Endodermal cell (in vitro differentiated cells): ENCODE measurements at regions not wholly inside any gene's neighbourhood (a gene's known extent, or its start where the extent isn't known, plus 50 kb on each side); places are given as distances from the start of the nearest gene placed in this dataset.

Experiments
- DNase-seq: peaks from one replicate; pipeline ENCODE4 v3.0.0-alpha.2; 2017
- H3K27ac ChIP-seq: 2 replicates; pipeline ENCODE4 v1.5.1; 2013; ENCODE audit warnings: mild to moderate bottlenecking, low read depth, low read length, moderate library complexity
- H3K27me3 ChIP-seq: 2 replicates; pipeline ENCODE4 v1.6.1; 2013; ENCODE audit warnings: mild to moderate bottlenecking, low read length, moderate library complexity; ENCODE audit not compliant: insufficient read depth, control insufficient read depth, poor library complexity, severe bottlenecking
- H3K36me3 ChIP-seq: 2 replicates; pipeline ENCODE4 v1.7.0; 2013; ENCODE audit warnings: mild to moderate bottlenecking, low read length, moderate library complexity; ENCODE audit not compliant: control insufficient read depth, insufficient read depth
- H3K4me1 ChIP-seq: one replicate; pipeline ENCODE4 v1.7.0; 2013; ENCODE audit warnings: low read length; ENCODE audit not compliant: control insufficient read depth, insufficient read depth
- H3K4me3 ChIP-seq: 2 replicates; pipeline ENCODE4 v1.5.1; 2013; ENCODE audit warnings: mild to moderate bottlenecking, low read length, moderate library complexity
- H3K9ac ChIP-seq: 2 replicates; pipeline ENCODE4 v1.6.1; 2013; ENCODE audit warnings: mild to moderate bottlenecking, low read length, moderate library complexity; ENCODE audit not compliant: poor library complexity, severe bottlenecking; ENCODE audit errors: extremely low read depth
- H3K9me3 ChIP-seq: 2 replicates; pipeline ENCODE4 v1.6.1; 2013; ENCODE audit warnings: mild to moderate bottlenecking, low read length, moderate library complexity; ENCODE audit not compliant: control insufficient read depth
- H3K27ac Mint-ChIP-seq: 2 replicates; pipeline ENCODE4 v1.8.0; 2020; ENCODE audit warnings: mixed read lengths
- H3K27me3 Mint-ChIP-seq: 2 replicates; pipeline ENCODE4 v1.8.0; 2021; ENCODE audit warnings: mild to moderate bottlenecking, mixed read lengths; ENCODE audit not compliant: insufficient read depth
- H3K36me3 Mint-ChIP-seq: 2 replicates; pipeline ENCODE4 v1.8.0; 2020; ENCODE audit warnings: low read depth, mixed read lengths
- H3K4me1 Mint-ChIP-seq: 2 replicates; pipeline ENCODE4 v1.8.0; 2020; ENCODE audit warnings: mixed read lengths
- H3K4me3 Mint-ChIP-seq: 2 replicates; pipeline ENCODE4 v1.8.0; 2020; ENCODE audit warnings: mild to moderate bottlenecking, moderate library complexity, mixed read lengths
- H3K9me3 Mint-ChIP-seq: 2 replicates; pipeline ENCODE4 v1.8.0; 2020; ENCODE audit warnings: mild to moderate bottlenecking, mixed read lengths
- WGBS, 2 experiments: methylation state at CpG; one replicate each; pipeline versions ENCODE4 v1.1.5 to v1.1.7; 2013; ENCODE audit warnings: missing lambda C conversion rate in 2 of 2, mixed read lengths in 1 of 2; ENCODE audit not compliant: insufficient coverage in 1 of 2, insufficient read length in 1 of 2; 5-methylcytosine and 5-hydroxymethylcytosine counted together
- TF ChIP-seq, protein P1 (sequence below): fragments of 200-600 bp; sonication (generic); conservative IDR thresholded peaks from 2 replicates; pipeline ENCODE4 v1.5.0; 2021; ENCODE audit warnings: antibody characterized with exemption, mild to moderate bottlenecking

DNA sequence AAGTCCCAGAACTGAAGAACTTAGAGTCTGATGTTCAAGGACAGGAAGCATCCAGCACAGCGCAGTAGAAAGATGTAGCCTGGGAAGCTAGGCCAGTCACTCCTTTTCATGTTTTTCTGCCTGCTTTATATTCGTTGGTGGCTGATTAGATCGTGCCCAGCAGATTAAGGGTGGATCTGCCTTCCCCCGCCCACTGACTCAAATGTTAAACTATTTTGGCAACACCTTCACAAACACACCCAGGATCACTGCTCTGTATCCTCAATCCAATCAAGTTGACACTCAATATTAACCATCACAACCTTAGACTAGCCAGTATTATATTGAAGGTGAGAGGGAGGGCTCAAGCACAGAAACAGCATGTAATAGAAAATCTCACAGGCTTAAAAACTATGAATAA, 222.9 kb downstream of the C12orf50 start:
- TF ChIP-seq, protein P1, sequence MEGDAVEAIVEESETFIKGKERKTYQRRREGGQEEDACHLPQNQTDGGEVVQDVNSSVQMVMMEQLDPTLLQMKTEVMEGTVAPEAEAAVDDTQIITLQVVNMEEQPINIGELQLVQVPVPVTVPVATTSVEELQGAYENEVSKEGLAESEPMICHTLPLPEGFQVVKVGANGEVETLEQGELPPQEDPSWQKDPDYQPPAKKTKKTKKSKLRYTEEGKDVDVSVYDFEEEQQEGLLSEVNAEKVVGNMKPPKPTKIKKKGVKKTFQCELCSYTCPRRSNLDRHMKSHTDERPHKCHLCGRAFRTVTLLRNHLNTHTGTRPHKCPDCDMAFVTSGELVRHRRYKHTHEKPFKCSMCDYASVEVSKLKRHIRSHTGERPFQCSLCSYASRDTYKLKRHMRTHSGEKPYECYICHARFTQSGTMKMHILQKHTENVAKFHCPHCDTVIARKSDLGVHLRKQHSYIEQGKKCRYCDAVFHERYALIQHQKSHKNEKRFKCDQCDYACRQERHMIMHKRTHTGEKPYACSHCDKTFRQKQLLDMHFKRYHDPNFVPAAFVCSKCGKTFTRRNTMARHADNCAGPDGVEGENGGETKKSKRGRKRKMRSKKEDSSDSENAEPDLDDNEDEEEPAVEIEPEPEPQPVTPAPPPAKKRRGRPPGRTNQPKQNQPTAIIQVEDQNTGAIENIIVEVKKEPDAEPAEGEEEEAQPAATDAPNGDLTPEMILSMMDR = no peak
- H3K27ac Mint-ChIP-seq = no peak overlapping the region
- Histone ChIP-seq H3K9me3 (no peaks in the 10 kb centered on the region), H3K4me3 (no peak overlapping the region), H3K4me1 (no peaks in the 10 kb centered on the region), H3K27ac (no peak overlapping the region), H3K36me3 (no peaks in the 10 kb centered on the region), H3K9ac (no peak overlapping the region), H3K27me3 (no peaks in the 10 kb centered on the region)
- no peaks in the 10 kb centered on the region for H3K9me3 Mint-ChIP-seq
- H3K4me3 Mint-ChIP-seq = no peak overlapping the region
- peaks cover 6% of the 10 kb centered on the region for H3K4me1 Mint-ChIP-seq
- H3K27me3 Mint-ChIP-seq = no peaks in the 10 kb centered on the region
- H3K36me3 Mint-ChIP-seq = no peaks in the 10 kb centered on the region
- DNase-seq = no peak
- 80 to 93% methylated on average over 3 to 4 of the region's 4 CpGs for WGBS, 2 experiments

GRCh38 chr12:87804386-87804785, 224.8 kb downstream of the C12orf50 start:
- DNase-seq = no peak
- Mint-ChIP-seq H3K9me3 (no peaks in the 10 kb centered on the region), H3K36me3 (no peaks in the 10 kb centered on the region), H3K4me1 (peaks cover 6% of the 10 kb centered on the region), H3K27me3 (no peaks in the 10 kb centered on the region), H3K4me3 (no peak overlapping the region), H3K27ac (no peak overlapping the region)
- no peaks in the 10 kb centered on the region for H3K9me3 ChIP-seq
- no peaks in the 10 kb centered on the region for H3K27me3 ChIP-seq
- no peak overlapping the region for H3K4me3 ChIP-seq
- no peak overlapping the region for H3K9ac ChIP-seq
- WGBS, 2 experiments = no CpG with 5 or more reads among the region's 1 CpG
- H3K4me1 ChIP-seq = no peaks in the 10 kb centered on the region
- TF ChIP-seq, protein P1 = no peak
- H3K36me3 ChIP-seq = no peaks in the 10 kb centered on the region
- no peak overlapping the region for H3K27ac ChIP-seq

DNA sequence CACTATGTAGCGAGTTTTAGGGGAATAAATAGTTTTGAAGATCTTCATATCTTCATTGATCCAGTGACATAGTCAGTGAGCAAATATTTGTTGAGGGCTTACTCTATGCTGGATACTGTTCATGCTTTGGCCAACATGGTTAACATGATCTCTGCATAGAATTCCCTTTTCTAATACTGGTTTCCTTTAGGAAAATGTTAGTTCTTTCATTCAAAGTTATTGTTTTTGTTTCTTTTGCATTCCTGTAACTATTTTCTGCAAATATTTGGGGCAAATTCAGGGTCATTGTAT, 226.5 kb downstream of the C12orf50 start:
- Mint-ChIP-seq H3K4me3 (no peak overlapping the region), H3K36me3 (no peaks in the 10 kb centered on the region), H3K9me3 (no peaks in the 10 kb centered on the region), H3K27me3 (no peaks in the 10 kb centered on the region), H3K27ac (no peak overlapping the region), H3K4me1 (peaks cover 6% of the 10 kb centered on the region)
- Histone ChIP-seq H3K9ac (no peak overlapping the region), H3K27ac (no peak overlapping the region), H3K9me3 (no peaks in the 10 kb centered on the region), H3K4me3 (no peak overlapping the region), H3K4me1 (no peaks in the 10 kb centered on the region), H3K27me3 (no peaks in the 10 kb centered on the region), H3K36me3 (no peaks in the 10 kb centered on the region)
- TF ChIP-seq, protein P1 = no peak
- WGBS, 2 experiments = 40 to 67% methylated on average over 1 of the region's 1 CpG
- no peak for DNase-seq
